GM21390 (cell line): ENCODE measurements at regions not wholly inside any gene's neighbourhood (a gene's known extent, or its start where the extent isn't known, plus 50 kb on each side); places are given as distances from the start of the nearest gene placed in this dataset.
A peak's percentile ranks its signal among the peaks of the same experiment; 100 is the strongest.

Experiments used
- ATAC-seq: cut with Tn5 transposase; IDR thresholded peaks from one replicate; pipeline ENCODE4 v1.9.1; 2021; ENCODE audit not compliant: unreplicated experiment

DNA sequence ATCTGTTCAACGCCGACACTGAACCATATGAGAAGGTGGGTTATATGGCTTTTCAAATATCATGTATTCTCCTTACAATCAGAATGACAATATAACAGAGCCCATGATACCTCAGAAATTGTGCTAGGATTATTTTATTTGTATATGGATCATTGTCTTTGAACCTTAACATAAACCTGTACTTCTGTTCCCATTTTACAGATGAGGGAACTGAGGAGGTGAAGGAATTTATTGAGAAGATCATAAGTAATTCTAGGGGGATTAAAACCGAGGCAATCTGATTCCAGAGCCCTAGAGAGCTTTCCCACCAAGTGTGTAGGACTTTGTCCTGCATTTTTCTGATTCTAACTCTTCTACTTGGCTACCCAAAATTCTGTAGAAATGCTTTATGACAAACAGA, 279.8 kb upstream of the FANCL start:
- no peak for ATAC-seq

DNA sequence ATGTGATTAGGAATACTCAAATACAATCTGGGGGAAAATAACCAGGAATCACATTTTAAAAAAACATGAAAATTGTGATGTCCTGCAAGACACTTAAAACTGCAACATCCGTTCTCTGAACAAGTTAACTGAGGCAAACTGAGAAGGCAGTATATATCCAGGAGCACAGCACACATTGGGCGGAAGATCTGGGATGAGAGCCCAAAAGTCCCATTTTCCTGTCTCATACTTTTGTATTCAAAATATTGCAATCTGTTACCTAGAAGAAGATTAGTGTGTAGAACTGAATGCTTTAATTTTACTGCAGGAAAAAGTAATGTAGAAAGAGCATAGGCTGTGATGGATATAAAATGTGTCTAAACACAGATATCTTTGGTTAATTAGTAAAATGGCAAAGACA, 276.8 kb upstream of the FANCL start:
- no peak for ATAC-seq

DNA sequence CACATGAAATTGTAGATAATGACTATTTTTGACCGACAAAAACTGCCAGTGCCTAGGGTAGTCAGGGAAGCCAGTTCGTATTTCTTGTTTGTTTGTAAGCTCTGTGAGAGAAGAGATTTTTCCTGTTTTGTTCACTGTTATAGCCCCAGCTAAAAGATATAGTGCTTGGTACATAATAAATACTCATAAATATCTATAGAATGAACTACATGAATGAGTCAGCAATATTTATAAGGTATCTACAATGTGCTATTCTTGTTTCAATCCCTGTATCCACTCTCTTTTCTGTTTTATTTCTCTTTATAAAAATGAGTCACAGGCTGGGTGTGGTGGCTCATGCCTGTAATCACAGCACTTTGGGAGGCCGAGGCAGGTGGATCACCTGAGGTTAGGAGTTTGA, 275.6 kb upstream of the FANCL start:
- ATAC-seq, result no peak

DNA sequence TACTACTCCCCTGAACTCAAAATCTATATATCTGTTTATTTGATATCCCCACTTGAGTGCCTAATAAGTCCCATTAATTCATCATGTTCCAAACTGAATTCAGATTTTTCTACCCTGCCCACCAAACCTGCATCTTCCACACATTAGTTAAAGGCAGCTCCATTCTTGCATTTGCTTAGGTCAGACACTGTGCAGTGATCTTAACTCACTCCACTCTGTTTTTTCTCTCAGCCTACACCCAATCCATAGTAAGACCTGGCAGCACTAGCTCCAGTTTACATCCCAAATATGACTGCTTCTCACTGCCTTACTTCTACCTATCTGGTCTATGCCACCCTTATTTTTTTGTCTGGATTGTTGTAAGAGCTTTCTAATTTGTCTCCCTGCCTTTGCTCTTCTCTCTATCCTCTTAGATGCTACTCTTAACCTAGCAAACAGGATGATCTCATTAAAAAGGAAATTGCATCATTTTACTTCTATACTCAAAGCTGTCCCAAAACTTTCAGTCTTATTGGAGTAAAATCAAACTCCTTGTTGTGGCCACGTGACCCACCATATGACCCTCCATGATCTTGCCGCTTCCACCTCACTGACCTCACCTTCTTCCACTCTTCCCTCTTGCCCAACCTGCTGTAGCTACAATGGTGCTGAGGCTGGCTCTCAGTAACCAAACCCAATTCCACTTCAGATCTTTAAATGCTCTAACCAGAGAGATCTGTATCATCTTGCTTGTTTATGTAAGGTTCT, 274.9 kb upstream of the FANCL start:
- ATAC-seq, result no peak

DNA sequence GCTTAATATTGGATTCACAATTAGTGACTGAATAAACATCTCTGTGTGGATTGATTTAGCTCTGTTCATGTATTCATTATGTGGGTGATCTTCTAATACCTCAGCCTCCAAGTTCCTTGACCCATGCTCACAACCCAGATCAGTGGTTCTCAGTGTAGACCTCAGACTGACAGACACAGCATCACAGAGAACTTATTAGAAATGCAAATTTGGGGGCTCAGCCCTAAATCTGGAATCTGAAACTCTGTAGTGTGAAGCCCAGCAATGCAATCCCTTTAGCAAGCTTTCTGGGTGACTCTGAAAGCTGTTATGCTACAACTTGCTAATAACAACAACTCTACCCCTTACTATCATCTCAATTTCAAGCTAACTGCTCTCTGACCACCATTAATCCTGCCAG, 273.1 kb upstream of the FANCL start:
- ATAC-seq, result peak; percentile 90

DNA sequence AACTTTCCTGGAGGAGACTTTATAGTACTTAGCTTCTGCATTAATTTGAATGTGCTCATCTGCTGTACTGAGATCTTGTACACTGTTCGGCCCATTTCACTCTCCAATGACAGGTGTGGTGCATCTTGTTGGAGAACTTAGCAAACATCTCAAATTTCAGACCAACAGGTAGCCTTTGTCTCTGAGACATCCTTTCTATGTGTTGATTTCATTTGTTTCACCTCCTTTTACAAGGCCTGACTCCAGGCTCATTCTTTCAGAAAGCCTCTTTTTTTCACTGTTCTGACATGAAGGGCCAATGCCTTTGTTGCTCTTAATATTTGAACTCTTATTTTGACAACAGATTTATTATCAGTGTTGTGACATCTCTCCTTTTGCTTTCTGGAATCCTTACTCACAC, 271.8 kb upstream of the FANCL start:
- no peak for ATAC-seq

DNA sequence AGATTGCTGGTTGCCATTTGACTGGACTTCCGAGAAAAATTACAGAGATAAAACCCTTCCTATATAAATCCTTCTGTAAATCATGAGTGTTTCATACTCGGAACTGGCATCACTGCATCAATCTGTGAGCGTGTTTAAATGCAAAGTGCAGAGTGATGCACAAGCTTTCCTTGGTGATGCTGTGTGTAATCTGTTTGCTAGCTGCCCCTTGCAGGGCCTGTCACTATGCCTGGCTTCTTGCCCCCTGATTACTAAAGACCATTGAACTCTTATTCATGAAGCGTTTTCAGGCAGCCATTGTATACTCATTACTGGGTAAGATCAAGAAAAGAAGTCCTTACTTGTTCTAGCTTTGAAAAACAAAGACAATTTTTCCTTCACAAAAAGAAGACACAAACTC, 266.9 kb upstream of the FANCL start:
- no peak for ATAC-seq

DNA sequence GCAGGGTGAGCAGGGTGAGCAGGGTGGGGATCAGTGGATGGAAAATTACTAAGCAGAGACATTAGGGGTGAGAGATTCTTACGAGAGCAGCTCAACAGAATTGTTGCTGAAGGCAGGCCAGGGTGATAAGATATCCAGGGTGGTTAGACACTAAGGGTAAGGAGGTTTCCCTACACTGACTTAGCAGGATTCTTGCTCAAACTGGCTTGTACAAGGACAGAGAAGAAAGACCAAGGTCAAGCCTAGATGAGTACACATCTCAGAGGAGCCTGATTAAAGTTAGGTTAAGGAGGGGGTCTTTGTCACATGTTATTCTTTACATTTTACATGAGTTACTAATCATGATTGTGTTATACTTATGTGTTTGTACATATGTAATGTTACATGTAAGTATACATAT, 262.8 kb upstream of the FANCL start:
- no peak for ATAC-seq

DNA sequence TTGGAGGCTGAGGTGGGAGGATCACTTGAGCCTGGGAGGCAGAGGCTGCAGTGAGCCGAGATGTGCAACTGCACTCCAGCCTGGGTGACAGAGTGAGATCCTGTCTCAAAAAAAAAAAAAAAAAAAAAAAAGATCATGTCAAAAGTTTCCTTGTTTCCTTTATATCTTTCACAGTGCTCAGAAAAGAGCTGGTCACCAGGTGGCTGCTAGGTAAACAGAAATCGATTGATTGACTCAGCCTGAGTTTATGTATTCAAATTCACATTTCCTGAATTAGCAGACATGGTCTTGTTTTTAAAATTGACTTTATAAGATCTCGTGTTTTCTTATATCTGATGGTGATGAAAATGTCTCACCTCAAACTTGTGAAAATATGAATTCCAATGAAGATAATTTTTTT, 261.8 kb upstream of the FANCL start:
- ATAC-seq, result no peak

DNA sequence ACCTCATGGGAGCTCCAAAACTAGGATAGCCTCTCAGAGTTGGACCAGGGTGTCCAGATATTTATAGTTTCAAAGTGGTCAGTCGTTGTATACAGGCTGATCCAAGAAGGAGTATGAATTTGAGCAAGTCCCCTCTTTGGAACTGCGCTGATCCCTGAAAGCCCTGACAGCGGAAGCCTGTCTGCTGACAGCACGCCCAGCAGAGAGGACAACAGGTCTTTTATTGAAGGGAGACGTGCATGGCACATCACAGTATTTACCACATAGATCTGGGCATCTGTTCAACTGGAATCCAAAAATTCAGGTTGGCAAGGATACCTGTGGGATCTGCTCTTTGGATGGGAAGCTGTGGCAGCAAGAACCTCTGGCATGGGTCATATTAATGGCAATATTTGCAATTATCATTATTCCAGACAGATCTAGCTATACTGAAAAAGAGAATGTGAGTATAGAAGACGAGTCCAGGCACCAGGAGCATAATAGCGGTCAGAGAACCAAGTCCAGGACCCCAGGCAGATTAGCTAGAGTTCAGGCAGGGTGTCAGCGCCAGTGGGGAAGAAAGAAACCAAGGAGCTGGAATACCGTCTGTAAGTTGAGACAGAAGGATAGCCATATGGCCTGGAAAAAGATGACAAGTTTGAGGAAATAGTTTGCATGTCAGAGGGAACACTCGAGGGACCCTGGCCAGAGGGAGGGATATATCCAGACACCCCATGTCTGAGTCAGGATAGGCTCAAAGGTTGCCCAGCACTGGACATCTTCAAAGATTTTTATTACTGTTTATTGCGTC, 260.4 kb upstream of the FANCL start:
- ATAC-seq, result no peak

DNA sequence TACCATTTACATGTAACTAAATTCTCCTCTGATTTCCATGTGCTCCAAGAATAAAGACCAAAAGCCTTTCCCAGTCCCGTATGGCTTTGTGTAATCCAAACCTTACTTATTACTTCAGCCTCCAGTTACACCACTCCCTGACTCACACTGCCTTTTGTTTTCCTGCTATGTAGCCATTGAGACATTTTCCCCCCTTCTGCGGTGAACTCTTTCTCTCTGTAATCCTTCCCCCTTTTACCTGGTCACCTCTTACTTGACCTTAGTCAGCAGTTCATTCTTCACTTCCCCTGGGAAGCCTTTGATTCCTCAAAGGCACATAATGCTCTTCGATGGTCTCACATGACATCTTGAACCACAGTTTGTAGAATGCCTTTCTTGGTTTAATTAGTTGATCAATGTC, 256.0 kb upstream of the FANCL start:
- ATAC-seq, result no peak

DNA sequence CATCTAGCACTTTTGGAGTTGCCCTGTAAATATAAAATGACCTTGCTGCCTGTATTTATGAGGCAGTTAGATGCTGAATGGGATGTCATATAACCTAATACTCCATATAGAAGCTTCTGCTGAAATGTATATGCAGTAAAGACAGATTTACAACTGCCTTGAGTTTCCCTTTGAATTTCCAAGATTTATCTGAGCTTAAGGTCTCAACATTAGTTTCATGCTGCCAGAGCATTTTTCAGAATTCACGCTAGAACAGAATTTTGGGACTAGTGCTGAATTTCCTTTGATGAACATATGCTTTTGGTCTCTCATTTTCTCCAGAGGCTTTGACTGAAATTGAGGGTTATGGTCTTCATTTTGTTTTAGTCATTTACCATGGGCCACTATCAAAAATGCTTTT, 254.7 kb upstream of the FANCL start:
- ATAC-seq, result no peak

DNA sequence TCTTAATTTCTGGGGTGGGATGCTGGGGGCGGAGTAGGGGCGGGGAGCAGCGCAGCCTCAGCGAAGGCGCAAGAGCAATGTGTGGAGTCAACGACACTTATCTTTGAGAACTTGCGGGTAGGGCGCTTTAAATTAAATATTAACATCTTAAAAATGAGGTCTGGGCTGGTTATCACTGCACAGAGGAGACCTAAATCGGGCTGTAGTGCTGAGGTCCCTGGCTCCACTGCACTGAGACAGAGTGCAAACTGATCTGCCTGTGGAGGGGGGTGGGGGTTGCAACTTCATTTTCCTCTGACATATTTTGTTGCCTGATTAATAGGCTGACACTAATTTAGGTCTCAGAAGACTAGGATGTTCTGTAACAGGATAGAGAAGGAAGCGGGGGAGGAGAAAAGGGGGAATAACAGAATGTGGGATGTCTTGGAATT, 253.0 kb upstream of the FANCL start:
- no peak for ATAC-seq

DNA sequence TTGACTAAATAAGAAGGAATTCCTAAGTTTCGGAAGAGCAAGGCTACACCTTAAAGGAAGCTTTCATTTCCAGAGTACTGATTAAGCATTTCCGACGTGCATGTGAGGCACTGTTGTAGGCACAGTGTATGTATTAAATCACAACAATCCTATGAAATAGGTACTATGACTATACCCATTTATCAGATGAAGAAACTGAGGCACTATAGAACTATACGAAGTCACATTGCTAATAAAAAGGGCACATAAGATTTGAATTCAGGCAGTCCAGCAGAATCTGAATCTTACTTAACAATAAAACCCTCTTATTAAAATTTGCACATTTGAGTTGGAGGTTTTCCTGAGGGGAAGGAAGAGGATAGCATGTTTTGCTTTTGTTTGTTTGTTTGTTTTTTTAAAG, 243.5 kb upstream of the FANCL start:
- ATAC-seq, result no peak

DNA sequence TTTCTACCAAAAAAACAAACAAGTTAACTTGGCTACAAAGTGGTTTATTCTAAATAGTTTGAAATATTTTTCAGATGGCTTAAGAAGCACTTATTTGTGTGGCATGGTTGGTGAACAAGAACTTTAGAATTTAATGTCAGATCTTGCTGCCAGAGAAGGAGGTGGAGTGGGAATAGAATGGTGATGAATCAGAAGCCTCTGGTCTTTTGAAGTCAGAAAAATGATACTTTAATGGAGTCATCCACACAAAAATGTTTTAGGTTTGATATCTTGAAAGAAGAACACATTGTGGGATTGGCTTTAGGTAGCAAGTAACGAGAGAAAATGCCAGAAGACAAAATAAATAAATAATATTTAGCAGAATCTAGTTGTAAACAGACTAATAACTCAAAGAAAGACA, 243.1 kb upstream of the FANCL start:
- ATAC-seq, result no peak

DNA sequence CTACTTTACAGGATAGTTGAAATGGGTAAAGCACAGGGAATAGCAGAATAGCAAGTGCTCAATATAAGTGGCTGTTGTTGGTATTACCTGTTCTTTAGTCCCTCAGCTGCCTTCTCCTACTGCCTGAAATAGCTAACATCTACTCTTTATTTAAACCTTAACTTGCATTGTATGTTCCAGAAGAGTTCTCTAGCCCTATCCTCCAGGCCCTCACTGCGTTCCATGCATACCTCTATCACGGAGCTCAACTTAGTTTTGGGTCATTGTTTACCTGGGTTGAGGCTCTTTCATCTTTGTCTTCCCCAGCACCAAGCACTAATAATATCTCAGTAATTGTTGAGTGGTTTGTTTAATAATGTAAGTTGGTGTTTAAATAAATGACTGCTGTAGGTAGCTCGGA, 242.2 kb upstream of the FANCL start:
- ATAC-seq, result no peak

DNA sequence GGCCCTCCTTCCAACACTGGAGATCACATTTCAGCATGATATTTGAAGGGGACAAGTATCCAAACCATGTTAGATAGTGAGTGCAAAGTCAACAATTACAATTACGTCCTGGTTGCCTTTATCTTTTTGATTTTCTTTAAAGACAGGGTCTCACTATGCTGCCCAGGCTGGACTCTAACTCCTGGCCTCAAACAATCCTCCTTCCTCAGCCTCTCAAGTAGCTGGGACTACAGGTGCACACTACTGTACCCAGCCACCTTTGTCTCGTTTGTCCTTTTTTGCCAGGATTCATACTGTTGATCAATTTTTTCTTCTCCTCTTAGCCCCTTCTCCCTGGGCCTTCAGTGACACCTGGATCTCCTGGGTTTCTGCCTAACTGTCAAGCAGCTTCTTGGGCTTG, 240.5 kb upstream of the FANCL start:
- ATAC-seq, result no peak

DNA sequence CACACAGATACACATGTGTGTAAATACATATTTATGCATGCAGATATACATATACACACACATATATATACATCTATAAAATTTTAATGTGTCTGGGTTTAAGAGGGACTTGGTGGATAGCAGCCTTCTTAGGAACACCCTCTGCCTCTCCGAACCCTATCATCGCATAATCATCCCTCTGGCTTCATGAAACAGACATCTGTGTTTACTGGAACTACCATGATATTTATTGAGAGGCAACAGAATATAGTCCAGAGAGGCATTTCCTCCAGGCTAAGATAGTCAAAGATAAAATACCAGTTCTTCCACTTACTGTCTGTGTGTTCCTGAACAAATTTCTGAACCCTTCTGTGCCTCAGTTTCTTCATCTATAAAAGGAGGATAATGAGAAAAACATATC, 239.0 kb upstream of the FANCL start:
- ATAC-seq, result no peak

DNA sequence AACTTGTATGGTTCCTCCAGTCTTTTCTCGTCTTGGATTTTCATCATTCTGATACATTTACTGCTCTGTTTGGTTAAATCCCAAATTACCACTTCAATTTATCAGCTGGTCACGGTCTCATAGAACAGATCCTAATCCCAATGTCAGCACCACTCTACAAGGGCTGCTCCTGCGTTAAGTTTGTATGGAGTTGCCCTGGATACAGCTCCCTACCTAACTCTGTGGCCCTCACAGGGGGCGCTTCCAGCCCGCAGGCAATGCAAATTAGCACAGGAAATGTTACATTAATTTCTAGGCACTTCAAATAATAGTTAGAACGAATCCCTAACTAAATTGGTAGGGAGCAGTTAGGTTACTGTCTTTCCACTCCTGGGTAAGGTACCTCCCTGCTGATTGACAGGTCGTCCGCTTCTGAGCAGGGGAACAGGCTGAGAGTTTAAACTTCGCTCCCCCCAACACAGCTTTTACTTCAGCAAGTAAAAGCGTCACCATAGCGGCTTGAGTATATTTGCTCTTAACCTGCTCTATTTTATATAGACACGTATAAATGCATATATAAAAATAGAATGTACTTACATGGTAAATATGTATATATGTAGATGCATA, 238.5 kb upstream of the FANCL start:
- no peak for ATAC-seq

DNA sequence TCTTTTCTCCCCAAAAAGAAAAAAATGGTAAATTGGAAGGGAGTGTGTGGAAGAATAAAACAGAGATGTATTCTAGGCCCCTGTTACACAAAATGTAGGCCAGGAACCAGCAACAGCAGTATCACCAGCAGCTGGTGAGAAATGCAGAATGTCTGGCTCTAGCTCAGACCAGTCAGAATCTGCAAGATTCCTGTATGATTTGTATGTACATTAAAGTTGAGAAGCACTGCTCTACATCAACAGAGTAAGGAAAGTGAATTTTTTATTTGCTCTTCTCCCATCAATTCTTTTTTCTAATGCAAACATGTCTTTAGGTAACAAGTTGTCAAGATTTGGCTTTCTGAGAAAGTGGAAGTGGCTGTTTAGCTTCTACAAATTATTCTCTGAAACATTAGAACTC, 235.4 kb upstream of the FANCL start:
- ATAC-seq, result no peak

DNA sequence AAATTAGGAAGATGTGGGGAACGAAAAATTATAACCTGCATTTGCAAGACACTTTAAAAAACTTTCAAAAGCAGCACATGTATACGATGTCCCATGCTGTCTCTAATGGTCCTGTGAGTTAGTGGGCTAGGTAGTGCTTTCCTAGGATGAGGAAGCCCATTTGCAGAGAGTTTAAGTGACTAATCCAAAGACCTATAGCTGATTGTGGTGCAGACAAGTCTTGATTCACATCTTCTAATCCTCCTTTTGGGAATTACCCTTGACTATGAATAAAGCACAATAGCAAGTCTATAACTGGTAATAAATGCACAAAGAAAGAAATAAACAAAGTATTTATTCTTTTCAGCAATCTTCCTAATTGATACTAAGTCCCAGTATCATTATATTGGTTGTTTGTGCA, 234.6 kb upstream of the FANCL start:
- ATAC-seq, result no peak

DNA sequence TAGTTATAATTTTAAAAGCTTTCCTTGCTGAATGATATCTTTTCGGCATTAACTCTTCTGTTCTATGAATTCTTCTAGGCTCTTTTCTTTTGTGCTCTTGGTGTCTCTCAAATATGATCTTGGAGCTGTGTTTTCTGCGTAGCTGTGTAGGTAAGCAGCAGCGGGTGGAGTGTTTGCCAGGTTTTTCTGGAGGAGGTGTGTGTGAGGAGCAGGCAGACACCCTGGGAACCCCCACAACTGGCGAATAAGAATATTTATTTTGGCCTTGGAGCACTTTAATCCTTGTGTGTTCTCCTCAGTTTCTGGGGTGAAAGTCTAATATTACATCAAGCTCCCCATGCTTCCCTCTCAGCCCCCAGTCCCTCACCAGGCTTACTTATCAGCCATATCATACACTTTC, 232.0 kb upstream of the FANCL start:
- ATAC-seq, result no peak
